HG03565 (cell line): ENCODE measurements at regions not wholly inside any gene's neighbourhood (a gene's known extent, or its start where the extent isn't known, plus 50 kb on each side); places are given as distances from the start of the nearest gene placed in this dataset.
"Not testable (repeated sequence)": the region's sequence is repeated elsewhere in the genome, so short reads cannot be mapped to it uniquely, and the experiment has no call there.

Experiments
- ATAC-seq: cut with Tn5 transposase; IDR thresholded peaks from one replicate; pipeline ENCODE4 v1.9.1; 2021; ENCODE audit warnings: mild to moderate bottlenecking, moderate library complexity; ENCODE audit not compliant: unreplicated experiment

GRCh38 chr18:66931010-66931409, 327.1 kb upstream of the CDH19 start:
- no peak for ATAC-seq

- no peak for ATAC-seq
These were observed 312.9 kb upstream of the CDH19 start for GRCh38 chr18:66916834-66917233.

GRCh38 chr18:66900837-66901236, 296.9 kb upstream of the CDH19 start:
- ATAC-seq = no peak

DNA sequence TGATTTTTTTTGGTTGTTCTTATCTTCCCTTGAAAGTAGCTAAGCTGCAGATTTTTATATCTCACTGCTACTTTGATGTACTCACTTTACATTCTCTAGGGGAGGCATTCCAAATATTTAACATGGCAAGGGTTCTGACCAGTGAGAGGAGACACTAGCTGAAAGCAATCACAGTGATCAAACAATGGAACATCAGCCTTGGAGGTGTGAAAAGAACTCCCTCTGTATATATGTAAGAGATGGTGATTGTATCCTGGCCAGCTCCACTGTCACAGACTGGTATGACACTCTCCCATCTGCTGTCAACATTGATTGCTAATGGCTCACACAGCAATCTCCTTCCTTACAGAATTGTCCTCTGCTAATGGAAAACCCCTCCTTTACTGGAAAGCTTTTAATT, 291.7 kb upstream of the CDH19 start:
- no peak for ATAC-seq

DNA sequence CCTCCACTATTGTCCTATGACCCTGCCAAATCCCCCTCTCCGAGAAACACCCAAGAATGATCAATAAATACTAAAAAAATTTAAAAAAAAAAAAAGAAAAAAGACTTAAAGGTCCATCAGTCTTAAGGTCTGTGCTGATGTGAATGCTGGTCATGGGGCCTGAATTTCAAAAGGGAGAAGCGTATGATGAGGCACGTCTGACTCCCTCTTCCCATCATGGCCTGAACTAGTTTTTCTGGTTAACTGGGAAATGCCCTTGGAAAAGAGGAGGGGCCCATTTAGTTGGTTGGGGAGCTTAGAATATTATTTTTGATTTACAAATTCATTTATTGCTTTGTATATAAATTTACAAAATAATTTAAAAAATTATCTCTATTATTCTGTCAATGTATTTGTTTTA, 291.0 kb upstream of the CDH19 start:
- no peak for ATAC-seq

- not testable (repeated sequence) for ATAC-seq
These were observed 288.5 kb upstream of the CDH19 start for GRCh38 chr18:66892388-66892787.

DNA sequence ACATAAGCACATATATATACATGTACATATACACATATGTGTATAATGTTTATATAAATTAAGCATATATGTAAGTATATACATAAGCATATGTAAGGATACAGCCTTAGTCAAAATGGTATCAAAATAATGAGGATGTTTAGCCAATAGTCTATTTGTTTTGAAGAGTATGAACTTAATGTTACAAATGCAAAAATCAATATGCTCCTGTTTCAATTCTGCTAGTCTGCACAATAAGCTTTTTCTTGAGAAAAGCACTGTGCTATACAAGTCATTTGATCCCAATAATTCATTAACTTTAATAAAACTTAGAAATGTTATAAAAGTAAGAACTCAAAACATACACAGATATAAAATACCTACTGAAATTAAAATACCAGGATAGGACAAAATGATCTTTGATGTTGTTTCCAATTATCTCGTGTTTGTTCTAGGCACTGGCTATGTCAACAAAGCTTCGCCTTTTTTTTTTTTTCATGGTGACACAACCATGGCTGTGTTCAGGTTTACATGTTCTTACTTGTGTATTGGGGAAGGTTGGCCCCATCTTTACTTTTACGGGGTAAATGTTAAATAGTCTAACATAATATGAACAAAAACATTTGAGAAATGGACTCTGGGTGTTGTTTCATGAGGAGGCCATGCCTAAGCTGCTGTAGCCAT, 271.1 kb upstream of the CDH19 start:
- no peak for ATAC-seq

GRCh38 chr18:66874375-66874774, 270.5 kb upstream of the CDH19 start:
- ATAC-seq = no peak

DNA sequence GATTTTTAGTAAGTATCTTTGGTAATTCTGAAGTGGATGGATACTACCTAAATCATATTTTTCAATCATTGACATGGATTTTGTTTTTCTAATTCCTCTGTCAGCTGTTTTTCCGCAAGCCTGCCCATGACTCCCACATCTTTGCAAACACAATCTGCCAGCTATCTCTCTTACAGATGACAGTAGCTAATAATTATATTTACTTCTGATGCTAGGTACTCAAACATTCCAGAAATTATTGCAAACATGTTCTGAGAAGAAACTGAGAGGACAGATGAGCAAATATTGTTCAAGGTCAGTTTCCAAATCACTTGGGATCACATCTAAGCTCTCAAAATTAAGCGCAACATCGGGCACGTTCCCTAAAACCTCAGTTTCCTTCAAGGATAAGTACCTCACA, 270.0 kb upstream of the CDH19 start:
- ATAC-seq = no peak

GRCh38 chr18:66872277-66872676, 268.4 kb upstream of the CDH19 start:
- no peak for ATAC-seq

- ATAC-seq = no peak
These were observed 263.8 kb upstream of the CDH19 start for GRCh38 chr18:66867653-66868052.

DNA sequence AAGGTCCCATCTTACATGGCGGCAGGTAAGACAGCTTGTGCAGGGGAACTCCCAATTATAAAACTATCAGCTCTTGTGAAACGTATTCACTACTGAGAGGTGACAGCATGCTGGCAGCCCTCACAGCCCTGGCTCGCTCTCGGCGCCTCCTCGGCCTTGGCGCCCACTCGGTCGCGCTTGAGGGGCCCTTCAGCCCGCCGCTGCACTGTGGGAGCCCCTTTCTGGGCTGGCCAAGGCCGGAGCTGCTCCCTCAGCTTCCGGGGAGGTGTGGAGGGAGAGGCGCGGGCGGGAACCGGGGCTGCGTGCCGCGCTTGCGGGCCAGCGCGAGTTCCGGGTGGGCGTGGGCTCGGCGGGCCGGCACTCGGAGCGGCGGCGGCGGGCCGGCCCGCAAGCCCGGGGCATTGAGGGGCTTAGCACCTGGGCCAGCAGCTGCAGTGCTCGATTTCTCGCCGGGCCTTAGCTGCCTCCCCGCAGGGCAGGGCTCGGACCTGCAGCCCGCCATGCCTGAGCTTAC, 262.6 kb upstream of the CDH19 start:
- not testable (repeated sequence) for ATAC-seq

DNA sequence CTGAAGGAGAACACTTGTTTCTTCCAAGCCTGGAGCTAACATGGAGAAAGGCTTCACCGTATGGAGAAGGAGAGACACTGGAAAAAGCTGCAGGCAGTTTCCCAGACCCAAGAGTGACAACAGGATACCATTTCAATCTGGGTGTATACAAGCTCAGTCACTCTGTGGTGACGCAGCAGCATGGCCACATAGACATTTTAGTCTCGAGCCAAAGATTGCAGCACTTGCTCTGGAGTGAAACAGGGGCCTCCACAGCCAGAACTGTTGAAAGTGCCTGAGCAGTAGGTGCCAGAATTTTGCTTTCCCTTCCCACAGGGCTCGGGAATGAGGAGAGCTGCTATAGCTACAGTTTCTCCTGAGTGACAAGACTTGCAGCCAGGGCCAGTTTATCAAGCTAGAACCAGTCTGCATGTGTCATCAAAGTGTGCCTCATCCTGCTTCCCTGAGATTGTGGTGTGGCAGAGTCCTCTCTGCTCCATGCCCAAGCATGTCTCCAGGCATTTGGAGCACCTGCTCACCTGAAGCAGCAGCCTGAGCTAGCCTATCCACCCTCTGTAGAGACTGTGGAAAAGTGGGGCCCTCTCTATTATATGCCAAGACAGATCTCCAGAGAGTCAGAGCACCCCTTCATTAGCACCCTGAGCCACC, 234.6 kb upstream of the CDH19 start:
- ATAC-seq = no peak

- no peak for ATAC-seq
These were observed 229.8 kb upstream of the CDH19 start for GRCh38 chr18:66833646-66834045.

DNA sequence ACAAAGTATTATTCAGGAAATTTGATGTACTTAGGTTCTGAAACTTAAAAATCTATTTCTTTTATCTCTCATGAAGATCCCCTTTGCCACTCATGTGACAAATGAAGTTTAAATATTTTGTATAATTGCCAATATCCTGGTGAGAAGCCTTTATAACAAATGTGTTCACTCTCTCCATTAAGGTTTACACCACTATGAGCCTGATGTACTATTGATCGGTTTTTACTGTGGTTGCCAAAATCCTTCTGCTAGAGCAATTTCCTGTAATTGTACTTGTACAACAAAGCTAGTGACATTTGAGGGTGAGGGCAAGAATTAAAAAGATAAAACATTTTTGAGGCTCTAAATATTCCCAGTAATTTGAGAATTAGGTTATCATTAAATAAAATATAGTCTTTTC, 222.3 kb upstream of the CDH19 start:
- no peak for ATAC-seq

- no peak for ATAC-seq
These were observed 221.5 kb upstream of the CDH19 start for GRCh38 chr18:66825347-66825746.

DNA sequence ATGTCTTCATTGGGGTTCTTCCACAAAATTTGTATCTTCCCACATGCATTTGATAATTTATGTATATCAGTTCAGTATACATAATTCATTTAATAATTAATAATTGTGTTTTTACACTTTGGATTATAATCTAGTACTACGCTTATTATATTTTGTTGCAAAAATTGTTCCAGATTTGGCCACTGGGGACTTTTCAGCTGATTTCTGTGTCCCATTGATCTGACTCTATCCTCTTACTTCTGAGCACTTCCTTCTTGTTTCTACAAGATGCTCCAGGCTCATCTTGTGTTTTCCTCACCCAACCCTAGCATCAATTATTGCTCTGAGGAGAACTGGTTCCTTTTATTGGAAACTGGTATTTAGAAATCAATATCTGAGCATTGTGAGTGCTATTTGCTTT, 215.3 kb upstream of the CDH19 start:
- ATAC-seq = no peak

- no peak for ATAC-seq
These were observed 209.2 kb upstream of the CDH19 start for GRCh38 chr18:66813138-66813537.

DNA sequence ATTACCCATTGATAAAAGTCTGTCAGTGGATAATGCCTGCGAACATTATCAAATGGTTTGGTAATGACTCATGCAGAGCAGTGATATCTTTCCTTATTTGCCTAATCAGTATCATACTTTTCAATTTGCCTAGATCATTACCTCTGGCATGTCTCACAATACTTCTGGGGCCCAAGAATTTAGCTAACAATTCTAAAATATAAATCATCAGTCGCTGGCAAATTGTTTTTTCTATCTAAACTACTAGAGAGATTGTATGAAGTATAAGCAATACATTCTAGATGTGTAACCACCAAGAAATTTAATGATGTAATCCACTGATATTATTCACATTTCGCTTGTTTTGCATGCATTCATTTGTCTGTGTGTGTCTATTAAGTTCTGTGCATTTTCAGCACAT, 191.2 kb upstream of the CDH19 start:
- ATAC-seq = no peak

GRCh38 chr18:66792466-66792865, 188.6 kb upstream of the CDH19 start:
- no peak for ATAC-seq

GRCh38 chr18:66780609-66781008, 176.7 kb upstream of the CDH19 start:
- ATAC-seq = no peak

- ATAC-seq = no peak
These were observed 174.2 kb upstream of the CDH19 start for GRCh38 chr18:66778048-66778447.

DNA sequence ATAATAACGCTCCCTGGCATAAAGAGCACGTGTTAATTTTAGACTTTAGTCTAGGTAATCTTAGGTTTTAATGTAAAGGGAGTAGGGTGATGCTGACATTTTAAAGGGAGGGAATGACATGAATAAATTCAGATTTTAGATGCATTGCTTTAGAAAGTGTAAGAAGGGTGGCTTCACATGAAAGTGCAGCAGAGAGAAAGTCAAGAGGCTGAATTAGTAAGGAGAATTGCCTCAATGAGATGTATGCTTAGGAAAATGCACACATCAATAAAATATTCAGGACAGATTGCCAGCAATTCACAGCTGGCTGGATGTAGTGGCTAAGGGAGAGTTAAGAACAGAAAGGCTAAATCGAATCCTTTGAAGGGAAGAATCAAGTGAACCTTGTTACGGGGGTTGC, 165.5 kb upstream of the CDH19 start:
- no peak for ATAC-seq
